ENCODE measurements at regions not wholly inside any gene's neighbourhood (a gene's known extent, or its start where the extent isn't known, plus 50 kb on each side); places are given as distances from the start of the nearest gene placed in this dataset.
"Not testable (repeated sequence)": the region's sequence is repeated elsewhere in the genome, so short reads cannot be mapped to it uniquely, and the experiment has no call there.

DNA sequence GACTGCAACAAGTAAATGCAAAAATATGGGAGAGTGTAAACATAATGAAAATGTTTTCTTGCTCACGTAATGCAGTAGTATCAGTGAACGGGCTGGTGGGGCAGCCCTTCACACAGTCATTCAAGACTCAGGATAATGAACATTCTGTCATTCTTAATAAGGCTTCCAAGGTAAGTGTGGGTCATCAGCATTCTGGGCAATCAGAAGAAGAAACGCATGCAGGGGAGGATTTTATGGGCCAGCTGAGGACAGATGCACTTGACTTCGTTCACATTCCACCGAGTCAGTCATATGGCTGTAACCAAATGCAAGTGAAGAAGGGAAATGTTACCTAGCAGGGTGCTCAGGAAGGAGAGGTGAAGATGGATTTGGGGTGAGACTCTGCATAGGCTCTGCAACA lies 68.0 kb upstream of the MAP9 start:
- no peak overlapping the region for H3K4me3 ChIP-seq (ENCODE audit: low read length in 3 of 3)
- no peak overlapping the region for H3K27ac ChIP-seq (ENCODE audit: low read depth in 2 of 2, low read length in 2 of 2)
- H3K4me1 ChIP-seq (ENCODE audit: control insufficient read depth in 2 of 3, insufficient read depth in 2 of 3, low read depth in 1 of 3, low read length in 3 of 3), result peaks cover 0 to 5% (median 0%) of the 10 kb centered on the region in 3 donors
- intact Hi-C loops (cut with DNase I), result loop anchor here (5.0 kb wide), 1 partner anchor 343 kb away; no protein-coding TSS in a partner anchor
- no peak overlapping the region for H3K9ac ChIP-seq (ENCODE audit: low read length in 3 of 3)
- no peaks in the 10 kb centered on the region for H3K36me3 ChIP-seq (ENCODE audit: control insufficient read depth in 2 of 3, insufficient read depth in 3 of 3, low read length in 3 of 3)
- TF ChIP-seq, protein P1, sequence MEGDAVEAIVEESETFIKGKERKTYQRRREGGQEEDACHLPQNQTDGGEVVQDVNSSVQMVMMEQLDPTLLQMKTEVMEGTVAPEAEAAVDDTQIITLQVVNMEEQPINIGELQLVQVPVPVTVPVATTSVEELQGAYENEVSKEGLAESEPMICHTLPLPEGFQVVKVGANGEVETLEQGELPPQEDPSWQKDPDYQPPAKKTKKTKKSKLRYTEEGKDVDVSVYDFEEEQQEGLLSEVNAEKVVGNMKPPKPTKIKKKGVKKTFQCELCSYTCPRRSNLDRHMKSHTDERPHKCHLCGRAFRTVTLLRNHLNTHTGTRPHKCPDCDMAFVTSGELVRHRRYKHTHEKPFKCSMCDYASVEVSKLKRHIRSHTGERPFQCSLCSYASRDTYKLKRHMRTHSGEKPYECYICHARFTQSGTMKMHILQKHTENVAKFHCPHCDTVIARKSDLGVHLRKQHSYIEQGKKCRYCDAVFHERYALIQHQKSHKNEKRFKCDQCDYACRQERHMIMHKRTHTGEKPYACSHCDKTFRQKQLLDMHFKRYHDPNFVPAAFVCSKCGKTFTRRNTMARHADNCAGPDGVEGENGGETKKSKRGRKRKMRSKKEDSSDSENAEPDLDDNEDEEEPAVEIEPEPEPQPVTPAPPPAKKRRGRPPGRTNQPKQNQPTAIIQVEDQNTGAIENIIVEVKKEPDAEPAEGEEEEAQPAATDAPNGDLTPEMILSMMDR (IDR thresholded peaks at IDR 0.05; ENCODE audit: borderline replicate concordance, extremely low read depth, insufficient read depth), result no peak
- FAIRE-seq (no peak), DNase-seq (peak in 2 of 5 donors; percentile 16 to 53)
- H3K27me3 ChIP-seq (ENCODE audit: control insufficient read depth, insufficient read depth, low read length), result no peaks in the 10 kb centered on the region
- H3K9me3 ChIP-seq (ENCODE audit: control insufficient read depth in 2 of 3, insufficient read depth in 1 of 3, low read length in 3 of 3), result no peaks in the 10 kb centered on the region

GRCh38 chr4:155442267-155443105 lies 65.7 kb upstream of the MAP9 start:
- DNase-seq (peak; percentile 82 to 95 (median 88)), FAIRE-seq (peak; percentile 97)
- Histone ChIP-seq H3K9ac (ENCODE audit: low read length in 3 of 3) (no peak overlapping the region), H3K4me3 (ENCODE audit: low read length in 3 of 3) (peak overlapping the region in 2 of 3 donors; percentile 37 to 38), H3K27me3 (ENCODE audit: control insufficient read depth, insufficient read depth, low read length) (no peaks in the 10 kb centered on the region), H3K9me3 (ENCODE audit: control insufficient read depth in 2 of 3, insufficient read depth in 1 of 3, low read length in 3 of 3) (no peaks in the 10 kb centered on the region), H3K27ac (ENCODE audit: low read depth in 2 of 2, low read length in 2 of 2) (no peak overlapping the region), H3K4me1 (ENCODE audit: control insufficient read depth in 2 of 3, insufficient read depth in 2 of 3, low read depth in 1 of 3, low read length in 3 of 3) (peaks cover 0 to 5% (median 0%) of the 10 kb centered on the region in 3 donors), H3K36me3 (ENCODE audit: control insufficient read depth in 2 of 3, insufficient read depth in 3 of 3, low read length in 3 of 3) (no peaks in the 10 kb centered on the region)
- intact Hi-C loops (cut with DNase I), result loop anchor here (5.0 kb wide), 1 partner anchor 345 kb away; no protein-coding TSS in a partner anchor
- TF ChIP-seq, protein P1 (IDR thresholded peaks at IDR 0.05; ENCODE audit: borderline replicate concordance, extremely low read depth, insufficient read depth), result peak; percentile 97

DNA sequence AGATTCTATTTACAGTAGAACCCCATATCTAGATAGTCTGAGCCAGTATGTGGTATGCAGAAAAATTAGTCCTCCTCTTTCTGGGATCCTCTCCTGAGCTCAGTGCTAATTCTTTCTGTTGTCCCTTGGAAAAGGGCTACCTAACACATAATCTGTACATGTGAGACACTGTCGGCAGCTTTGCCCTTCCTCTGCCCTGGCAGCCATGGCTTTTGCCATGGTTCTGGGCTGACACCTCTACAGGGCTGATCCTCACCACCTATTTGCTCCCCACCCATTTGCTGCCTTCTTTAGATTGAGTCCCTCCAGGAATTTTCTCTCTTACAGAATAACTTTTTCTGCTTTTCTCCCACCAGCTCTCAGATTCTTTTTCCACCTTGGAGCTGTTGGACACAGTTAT lies 64.7 kb upstream of the MAP9 start:
- FAIRE-seq (no peak), DNase-seq (no peak)
- H3K9me3 ChIP-seq (ENCODE audit: control insufficient read depth in 2 of 3, insufficient read depth in 1 of 3, low read length in 3 of 3), result no peaks in the 10 kb centered on the region
- no peaks in the 10 kb centered on the region for H3K36me3 ChIP-seq (ENCODE audit: control insufficient read depth in 2 of 3, insufficient read depth in 3 of 3, low read length in 3 of 3)
- no peak overlapping the region for H3K27ac ChIP-seq (ENCODE audit: low read depth in 2 of 2, low read length in 2 of 2)
- no peak overlapping the region for H3K4me3 ChIP-seq (ENCODE audit: low read length in 3 of 3)
- H3K9ac ChIP-seq (ENCODE audit: low read length in 3 of 3), result no peak overlapping the region
- peaks cover 0 to 5% (median 0%) of the 10 kb centered on the region in 3 donors for H3K4me1 ChIP-seq (ENCODE audit: control insufficient read depth in 2 of 3, insufficient read depth in 2 of 3, low read depth in 1 of 3, low read length in 3 of 3)
- TF ChIP-seq, protein P1 (IDR thresholded peaks at IDR 0.05; ENCODE audit: borderline replicate concordance, extremely low read depth, insufficient read depth), result no peak
- intact Hi-C loops (cut with DNase I), result loop anchor here (5.0 kb wide), 1 partner anchor 346 kb away; no protein-coding TSS in a partner anchor
- no peaks in the 10 kb centered on the region for H3K27me3 ChIP-seq (ENCODE audit: control insufficient read depth, insufficient read depth, low read length)

- H3K27ac ChIP-seq (ENCODE audit: low read depth in 2 of 2, low read length in 2 of 2); H3K27me3 ChIP-seq (ENCODE audit: control insufficient read depth, insufficient read depth, low read length); H3K9ac ChIP-seq (ENCODE audit: low read length in 3 of 3); H3K9me3 ChIP-seq (ENCODE audit: control insufficient read depth in 2 of 3, insufficient read depth in 1 of 3, low read length in 3 of 3); H3K4me3 ChIP-seq (ENCODE audit: low read length in 3 of 3); H3K36me3 ChIP-seq (ENCODE audit: control insufficient read depth in 2 of 3, insufficient read depth in 3 of 3, low read length in 3 of 3); DNase-seq; FAIRE-seq; H3K4me1 ChIP-seq (ENCODE audit: control insufficient read depth in 2 of 3, insufficient read depth in 2 of 3, low read depth in 1 of 3, low read length in 3 of 3): not testable (repeated sequence)
- intact Hi-C loops (cut with DNase I), result loop anchor here (5.0 kb wide), 1 partner anchor 348 kb away; no protein-coding TSS in a partner anchor
Observed at GRCh38 chr4:155439760-155440159, 63.0 kb upstream of the MAP9 start.
